T-cell (primary cell): ENCODE measurements at regions not wholly inside any gene's neighbourhood (a gene's known extent, or its start where the extent isn't known, plus 50 kb on each side); places are given as distances from the start of the nearest gene placed in this dataset.

Experiments
- ATAC-seq, 4 experiments: fragments of 200-7000 bp in 3 of 4; fragments of 150-1000 bp in 1 of 4; cut with Tn5 transposase; replicated peaks in 1 of 4; 1 replicate in 3 of 4; 2 replicates in 1 of 4; pipeline ENCODE4 v1.10.0; 2021; ENCODE audit warnings: moderate library complexity in 3 of 4, mild to moderate bottlenecking in 2 of 4, moderate number of reproducible peaks in 1 of 4
- CTCF ChIA-PET, 2 donors: fragments of 300-600 bp; sonication (Branson Sonifier 250); formaldehyde crosslinking; loops; one replicate each; lab custom pipeline; 2022; ENCODE audit warnings: antibody characterized with exemption in 2 of 2; lab: Charles Lee
- POLR2A ChIA-PET, 2 donors: fragments of 300-600 bp; sonication (Branson Sonifier 250); formaldehyde crosslinking; loops; one replicate each; lab custom pipeline; 2022; ENCODE audit warnings: antibody characterized with exemption in 2 of 2; lab: Charles Lee
- DNase-seq, 35 experiments: peaks; one replicate each; pipeline versions ENCODE4 v3.0.0 to v3.0.0-alpha.2; 2013 to 2023
- H3K27ac ChIP-seq: one replicate; pipeline ENCODE4 v1.5.1; 2013; ENCODE audit warnings: low read length
- H3K27me3 ChIP-seq, 2 experiments: replicated peaks in 1 of 2; 1 replicate in 1 of 2; 2 replicates in 1 of 2; pipeline versions ENCODE4 v1.6.1 to v1.7.0; 2013; ENCODE audit warnings: low read length in 1 of 2, mixed read lengths in 1 of 2; ENCODE audit not compliant: control insufficient read depth in 2 of 2, insufficient read depth in 2 of 2; ENCODE audit errors: extremely low read depth in 1 of 2
- H3K36me3 ChIP-seq, 2 donors: 1 replicate in 1 of 2; 2 replicates in 1 of 2; pipeline versions ENCODE4 v1.6.1 to v1.7.0; 2013; ENCODE audit warnings: low read length in 1 of 2; ENCODE audit not compliant: control insufficient read depth in 2 of 2, insufficient read depth in 1 of 2; ENCODE audit errors: extremely low read depth in 1 of 2
- H3K4me1 ChIP-seq, 2 experiments: 1 replicate in 1 of 2; 2 replicates in 1 of 2; pipeline versions ENCODE4 v1.6.1 to v1.7.0; 2013; ENCODE audit warnings: low read length in 2 of 2, mixed read lengths in 1 of 2; ENCODE audit not compliant: insufficient read depth in 2 of 2, control insufficient read depth in 1 of 2; ENCODE audit errors: extremely low read depth in 1 of 2
- H3K4me3 ChIP-seq, 2 donors: 1 replicate in 1 of 2; 2 replicates in 1 of 2; pipeline versions ENCODE4 v1.5.1 to v1.7.0; 2013; ENCODE audit warnings: mild to moderate bottlenecking in 2 of 2, low read length in 1 of 2, moderate library complexity in 1 of 2; ENCODE audit not compliant: control insufficient read depth in 1 of 2; ENCODE audit errors: extremely low read depth in 1 of 2
- H3K9me3 ChIP-seq: 2 replicates; pipeline ENCODE4 v1.7.0; 2013
- H3K27ac Mint-ChIP-seq, 2 donors: one replicate each; pipeline ENCODE4 v1.8.0; 2020 to 2021; ENCODE audit warnings: mild to moderate bottlenecking in 2 of 2, mixed read lengths in 2 of 2
- H3K27me3 Mint-ChIP-seq, 2 donors: one replicate each; pipeline ENCODE4 v1.8.0; 2021 to 2022; ENCODE audit warnings: mixed read lengths in 2 of 2
- H3K36me3 Mint-ChIP-seq: one replicate; pipeline ENCODE4 v1.8.0; 2021; ENCODE audit warnings: mixed read lengths
- H3K4me1 Mint-ChIP-seq, 3 donors: one replicate each; pipeline ENCODE4 v1.8.0; 2020 to 2022; ENCODE audit warnings: mixed read lengths in 3 of 3, mild to moderate bottlenecking in 1 of 3
- H3K4me3 Mint-ChIP-seq, 3 donors: one replicate each; pipeline ENCODE4 v1.8.0; 2020 to 2022; ENCODE audit warnings: mild to moderate bottlenecking in 3 of 3, mixed read lengths in 3 of 3, moderate library complexity in 3 of 3
- H3K9me3 Mint-ChIP-seq, 3 donors: one replicate each; pipeline ENCODE4 v1.8.0; 2020 to 2022; ENCODE audit warnings: mixed read lengths in 3 of 3
- WGBS: methylation state at CpG from one replicate; pipeline ENCODE4 v1.1.5; 2013; ENCODE audit warnings: missing lambda C conversion rate; ENCODE audit not compliant: insufficient coverage; 5-methylcytosine and 5-hydroxymethylcytosine counted together

- Histone ChIP-seq H3K27ac (no peak overlapping the region), H3K4me1 (no peaks in the 10 kb centered on the region), H3K4me3 (no peak overlapping the region), H3K27me3 (no peaks in the 10 kb centered on the region), H3K9me3 (no peaks in the 10 kb centered on the region), H3K36me3 (no peaks in the 10 kb centered on the region)
- no peaks in the 10 kb centered on the region for H3K4me1 Mint-ChIP-seq
- peaks cover 2 to 25% (median 17%) of the 10 kb centered on the region in 3 donors for H3K9me3 Mint-ChIP-seq
- no CpG with 5 or more reads among the region's 1 CpG for WGBS
- ChIA-PET POLR2A (no interaction called here), CTCF (no interaction called here)
- DNase-seq: no peak
- no peak overlapping the region for H3K4me3 Mint-ChIP-seq
- no peak for ATAC-seq
- no peaks in the 10 kb centered on the region for H3K36me3 Mint-ChIP-seq
- H3K27me3 Mint-ChIP-seq: no peaks in the 10 kb centered on the region
- no peak overlapping the region for H3K27ac Mint-ChIP-seq
These were observed 840.1 kb upstream of the SLITRK5 start for GRCh38 chr13:86831084-86831483.

GRCh38 chr13:86838411-86839120, 832.6 kb upstream of the SLITRK5 start:
- no peak for DNase-seq
- H3K4me3 Mint-ChIP-seq: no peak overlapping the region
- no peak for ATAC-seq
- no peaks in the 10 kb centered on the region for H3K27me3 Mint-ChIP-seq
- H3K36me3 Mint-ChIP-seq: no peaks in the 10 kb centered on the region
- H3K9me3 Mint-ChIP-seq: peaks cover 4 to 23% (median 18%) of the 10 kb centered on the region in 3 donors
- Histone ChIP-seq H3K4me1 (no peaks in the 10 kb centered on the region), H3K4me3 (no peak overlapping the region), H3K36me3 (no peaks in the 10 kb centered on the region), H3K27ac (no peak overlapping the region), H3K27me3 (no peaks in the 10 kb centered on the region), H3K9me3 (no peaks in the 10 kb centered on the region)
- WGBS: 70% methylated on average over 6 of the region's 10 CpGs
- ChIA-PET POLR2A (no interaction called here), CTCF (no interaction called here)
- H3K27ac Mint-ChIP-seq: no peak overlapping the region
- no peaks in the 10 kb centered on the region for H3K4me1 Mint-ChIP-seq

- Histone ChIP-seq H3K4me1 (no peaks in the 10 kb centered on the region), H3K9me3 (no peaks in the 10 kb centered on the region), H3K4me3 (no peak overlapping the region), H3K27ac (no peak overlapping the region), H3K36me3 (no peaks in the 10 kb centered on the region), H3K27me3 (no peaks in the 10 kb centered on the region)
- H3K27me3 Mint-ChIP-seq: no peaks in the 10 kb centered on the region
- no peak overlapping the region for H3K27ac Mint-ChIP-seq
- H3K36me3 Mint-ChIP-seq: no peaks in the 10 kb centered on the region
- WGBS: 7% methylated on average over 5 of the region's 7 CpGs
- H3K4me1 Mint-ChIP-seq: no peaks in the 10 kb centered on the region
- no peak for ATAC-seq
- POLR2A ChIA-PET: no interaction called here
- DNase-seq: no peak
- H3K9me3 Mint-ChIP-seq: peaks cover 2 to 23% (median 18%) of the 10 kb centered on the region in 3 donors
- no peak overlapping the region for H3K4me3 Mint-ChIP-seq
- CTCF ChIA-PET: no interaction called here
These were observed 832.0 kb upstream of the SLITRK5 start for GRCh38 chr13:86839221-86839620.

- no peaks in the 10 kb centered on the region for H3K27me3 ChIP-seq
- no peak for ATAC-seq
These were observed 830.6 kb upstream of the SLITRK5 start for GRCh38 chr13:86840250-86841191.

GRCh38 chr13:86841264-86841663, 829.9 kb upstream of the SLITRK5 start:
- Mint-ChIP-seq H3K4me1 (no peaks in the 10 kb centered on the region), H3K27ac (no peak overlapping the region), H3K4me3 (no peak overlapping the region), H3K9me3 (peaks cover 2 to 21% (median 12%) of the 10 kb centered on the region in 3 donors), H3K36me3 (no peaks in the 10 kb centered on the region), H3K27me3 (no peaks in the 10 kb centered on the region)
- no peaks in the 10 kb centered on the region for H3K27me3 ChIP-seq
- ATAC-seq: no peak
- H3K27ac ChIP-seq: no peak overlapping the region
- H3K36me3 ChIP-seq: no peaks in the 10 kb centered on the region
- POLR2A ChIA-PET: no interaction called here
- CTCF ChIA-PET: no interaction called here
- no peaks in the 10 kb centered on the region for H3K4me1 ChIP-seq
- H3K4me3 ChIP-seq: no peak overlapping the region
- no CpG with 5 or more reads among the region's 1 CpG for WGBS
- DNase-seq: no peak
- H3K9me3 ChIP-seq: no peaks in the 10 kb centered on the region

More at GRCh38 chr13:86840250-86841191, 830.6 kb upstream of the SLITRK5 start:
- Mint-ChIP-seq H3K4me3 (no peak overlapping the region), H3K9me3 (peaks cover 2 to 23% (median 14%) of the 10 kb centered on the region in 3 donors), H3K27me3 (no peaks in the 10 kb centered on the region), H3K27ac (no peak overlapping the region), H3K4me1 (no peaks in the 10 kb centered on the region), H3K36me3 (no peaks in the 10 kb centered on the region)
- no peak overlapping the region for H3K27ac ChIP-seq
- no peak overlapping the region for H3K4me3 ChIP-seq
- no peak for DNase-seq
- CTCF ChIA-PET: no interaction called here
- POLR2A ChIA-PET: no interaction called here
- 83% methylated on average over 6 of the region's 11 CpGs for WGBS
- no peaks in the 10 kb centered on the region for H3K9me3 ChIP-seq
- no peaks in the 10 kb centered on the region for H3K36me3 ChIP-seq
- H3K4me1 ChIP-seq: no peaks in the 10 kb centered on the region

- no peak overlapping the region for H3K4me3 ChIP-seq
- Mint-ChIP-seq H3K27me3 (no peaks in the 10 kb centered on the region), H3K9me3 (peaks cover 3 to 20% (median 14%) of the 10 kb centered on the region in 3 donors), H3K4me1 (no peaks in the 10 kb centered on the region), H3K36me3 (no peaks in the 10 kb centered on the region), H3K27ac (no peak overlapping the region), H3K4me3 (no peak overlapping the region)
- no peaks in the 10 kb centered on the region for H3K27me3 ChIP-seq
- H3K4me1 ChIP-seq: no peaks in the 10 kb centered on the region
- H3K36me3 ChIP-seq: no peaks in the 10 kb centered on the region
- DNase-seq: no peak
- POLR2A ChIA-PET: no interaction called here
- CTCF ChIA-PET: no interaction called here
- WGBS: 57% methylated on average over 1 of the region's 1 CpG
- no peaks in the 10 kb centered on the region for H3K9me3 ChIP-seq
- no peak for ATAC-seq
- no peak overlapping the region for H3K27ac ChIP-seq
These were observed 824.7 kb upstream of the SLITRK5 start for GRCh38 chr13:86846501-86846900.
